GM18873 (cell line): ENCODE measurements at regions not wholly inside any gene's neighbourhood (a gene's known extent, or its start where the extent isn't known, plus 50 kb on each side); places are given as distances from the start of the nearest gene placed in this dataset.

Source experiments
- ATAC-seq: cut with Tn5 transposase; IDR thresholded peaks from one replicate; pipeline ENCODE4 v1.9.1; 2021; ENCODE audit warnings: mild to moderate bottlenecking, moderate library complexity, moderate number of reproducible peaks; ENCODE audit not compliant: unreplicated experiment, low FRiP score

GRCh38 chr5:53323943-53324642, 156.3 kb upstream of the FST start:
- no peak for ATAC-seq

GRCh38 chr5:53326424-53327153, 153.8 kb upstream of the FST start:
- ATAC-seq = no peak

- no peak for ATAC-seq
Measured at GRCh38 chr5:53327811-53328334, 152.6 kb upstream of the FST start.

- no peak for ATAC-seq
Measured at GRCh38 chr5:53330491-53330890, 149.9 kb upstream of the FST start.

GRCh38 chr5:53331463-53331862, 149.0 kb upstream of the FST start:
- ATAC-seq = no peak

GRCh38 chr5:53333160-53333559, 147.3 kb upstream of the FST start:
- no peak for ATAC-seq

GRCh38 chr5:53334431-53334941, 145.9 kb upstream of the FST start:
- ATAC-seq = no peak

- ATAC-seq = no peak
Measured at GRCh38 chr5:53335115-53335514, 145.3 kb upstream of the FST start.

GRCh38 chr5:53337827-53338226, 142.6 kb upstream of the FST start:
- no peak for ATAC-seq

GRCh38 chr5:53338971-53339370, 141.5 kb upstream of the FST start:
- ATAC-seq = no peak

GRCh38 chr5:53339962-53340540, 140.4 kb upstream of the FST start:
- no peak for ATAC-seq

- ATAC-seq = no peak
Measured at GRCh38 chr5:53340956-53341750, 139.3 kb upstream of the FST start.

GRCh38 chr5:53342236-53342635, 138.2 kb upstream of the FST start:
- no peak for ATAC-seq

GRCh38 chr5:53343187-53343586, 137.2 kb upstream of the FST start:
- no peak for ATAC-seq

GRCh38 chr5:53350368-53350767, 130.1 kb upstream of the FST start:
- no peak for ATAC-seq

- no peak for ATAC-seq
Measured at GRCh38 chr5:53350991-53351770, 129.2 kb upstream of the FST start.

- no peak for ATAC-seq
Measured at GRCh38 chr5:53355316-53355715, 125.1 kb upstream of the FST start.

- no peak for ATAC-seq
Measured at GRCh38 chr5:53355931-53356330, 124.5 kb upstream of the FST start.

- ATAC-seq = no peak
Measured at GRCh38 chr5:53357439-53357838, 123.0 kb upstream of the FST start.

GRCh38 chr5:53358794-53359193, 121.6 kb upstream of the FST start:
- ATAC-seq = no peak
